ENCODE measurements at regions not wholly inside any gene's neighbourhood (a gene's known extent, or its start where the extent isn't known, plus 50 kb on each side); places are given as distances from the start of the nearest gene placed in this dataset.

DNA sequence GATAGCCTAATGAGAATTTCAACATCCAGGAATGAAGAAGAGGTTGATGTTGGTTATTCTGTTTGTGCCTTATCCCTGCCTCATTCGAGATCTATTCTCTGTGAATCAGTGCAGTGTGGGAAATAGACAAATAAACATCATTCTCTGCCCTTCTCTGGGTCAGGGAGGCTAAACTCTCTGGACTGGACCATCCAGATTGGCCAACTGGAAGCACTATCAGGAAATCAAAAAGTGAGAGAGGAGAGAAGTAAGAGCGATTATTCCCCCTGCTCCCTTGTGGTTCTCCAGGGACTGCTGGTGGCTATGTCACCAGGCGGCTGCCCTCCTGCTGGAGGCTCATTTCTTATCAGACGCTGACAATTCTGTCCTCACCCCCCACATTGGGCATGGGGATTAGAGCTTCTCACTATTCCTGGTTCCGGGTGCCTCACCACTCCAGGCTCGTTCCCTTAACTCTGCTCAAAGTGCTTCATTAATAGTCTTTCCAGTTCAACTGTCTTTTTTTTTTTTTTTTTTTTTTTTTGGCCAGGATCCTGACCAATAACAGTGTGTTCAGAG lies 201.7 kb upstream of the RREB1 start:
- peak overlapping the region; percentile 61 for H3K27ac ChIP-seq

DNA sequence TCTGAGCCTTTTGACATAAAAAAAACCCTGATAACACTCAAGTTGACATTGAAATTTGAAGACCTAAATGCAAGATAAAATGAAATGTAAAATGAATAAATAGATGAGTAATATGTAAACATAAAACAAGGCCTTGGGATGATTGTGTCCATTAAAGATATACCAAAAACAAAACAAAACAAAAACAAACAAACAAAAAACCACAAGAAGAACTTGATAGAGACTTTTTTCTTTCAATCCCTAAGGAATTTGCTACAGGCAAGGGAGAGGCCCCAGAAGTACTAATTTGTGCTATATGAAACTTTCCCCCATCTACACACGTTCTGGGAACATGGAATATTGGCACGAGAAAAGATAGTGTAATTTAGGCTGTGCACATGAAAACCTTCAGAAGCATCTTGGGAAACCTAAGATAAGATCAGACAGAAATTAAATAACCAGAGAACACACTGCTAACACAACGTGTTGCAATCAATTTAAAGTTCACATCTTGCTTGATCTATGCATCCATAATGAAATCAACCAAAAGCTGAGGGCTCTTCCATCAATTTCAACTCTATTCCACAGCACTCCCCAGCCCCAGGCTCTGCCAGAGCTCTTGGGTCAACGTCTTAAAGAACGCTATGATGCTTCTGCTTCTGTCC lies 201.1 kb upstream of the RREB1 start:
- peak overlapping the region; percentile 39; the same call in 1 of the 2 replicates for H3K27ac ChIP-seq

More for the DNA sequence above, 201.7 kb upstream of the RREB1 start:
- no peak for TF ChIP-seq ZFX (IDR thresholded peaks at IDR 0.05)
- TF ChIP-seq, protein P1, sequence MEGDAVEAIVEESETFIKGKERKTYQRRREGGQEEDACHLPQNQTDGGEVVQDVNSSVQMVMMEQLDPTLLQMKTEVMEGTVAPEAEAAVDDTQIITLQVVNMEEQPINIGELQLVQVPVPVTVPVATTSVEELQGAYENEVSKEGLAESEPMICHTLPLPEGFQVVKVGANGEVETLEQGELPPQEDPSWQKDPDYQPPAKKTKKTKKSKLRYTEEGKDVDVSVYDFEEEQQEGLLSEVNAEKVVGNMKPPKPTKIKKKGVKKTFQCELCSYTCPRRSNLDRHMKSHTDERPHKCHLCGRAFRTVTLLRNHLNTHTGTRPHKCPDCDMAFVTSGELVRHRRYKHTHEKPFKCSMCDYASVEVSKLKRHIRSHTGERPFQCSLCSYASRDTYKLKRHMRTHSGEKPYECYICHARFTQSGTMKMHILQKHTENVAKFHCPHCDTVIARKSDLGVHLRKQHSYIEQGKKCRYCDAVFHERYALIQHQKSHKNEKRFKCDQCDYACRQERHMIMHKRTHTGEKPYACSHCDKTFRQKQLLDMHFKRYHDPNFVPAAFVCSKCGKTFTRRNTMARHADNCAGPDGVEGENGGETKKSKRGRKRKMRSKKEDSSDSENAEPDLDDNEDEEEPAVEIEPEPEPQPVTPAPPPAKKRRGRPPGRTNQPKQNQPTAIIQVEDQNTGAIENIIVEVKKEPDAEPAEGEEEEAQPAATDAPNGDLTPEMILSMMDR (conservative IDR thresholded peaks at IDR 0.05): no peak

DNA sequence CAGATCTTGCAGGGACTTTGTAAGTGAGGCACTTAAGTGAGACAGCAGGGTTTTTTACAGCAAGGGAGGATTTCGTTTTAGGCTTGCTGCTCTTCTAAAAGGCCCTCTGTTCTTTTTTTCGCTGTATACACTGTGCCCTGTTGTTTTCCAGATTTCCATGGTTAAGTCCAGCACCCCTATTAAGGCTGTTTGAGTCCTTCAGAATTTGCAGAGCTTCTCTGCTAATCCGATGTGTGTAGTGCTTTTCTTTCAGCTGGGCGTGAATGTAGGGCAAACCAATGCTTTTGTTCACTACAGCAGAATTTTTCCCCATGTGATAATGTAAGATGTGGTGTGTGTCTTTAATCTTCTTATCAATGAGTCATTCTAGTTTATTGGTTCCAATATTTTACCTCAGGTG lies 200.5 kb upstream of the RREB1 start:
- peak overlapping the region; percentile 39; the same call in 1 of the 2 replicates for H3K27ac ChIP-seq
- TF ChIP-seq ZFX (IDR thresholded peaks at IDR 0.05): no peak
- TF ChIP-seq, protein P1 (conservative IDR thresholded peaks at IDR 0.05): no peak

More for the DNA sequence above, 201.1 kb upstream of the RREB1 start:
- TF ChIP-seq, protein P1 (conservative IDR thresholded peaks at IDR 0.05): no peak
- no peak for TF ChIP-seq ZFX (IDR thresholded peaks at IDR 0.05)

DNA sequence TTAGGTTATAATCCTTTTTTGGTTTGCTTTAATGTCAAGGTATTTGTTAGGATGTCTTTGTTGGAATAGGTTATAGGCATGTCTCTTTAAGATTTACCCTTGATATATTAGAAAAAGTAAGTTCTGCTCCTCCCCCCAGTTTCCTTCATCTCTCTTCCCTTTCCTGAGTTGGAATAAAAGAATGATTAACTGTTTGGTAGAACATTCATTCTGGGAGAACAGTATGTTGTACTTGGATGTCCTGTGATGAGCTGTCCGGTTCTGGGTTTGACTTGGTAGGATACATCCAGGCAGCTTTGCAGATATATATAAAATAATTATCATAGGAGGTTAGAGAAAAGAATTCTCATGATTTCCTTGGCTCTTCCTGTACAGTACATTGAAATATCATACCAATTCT lies 199.6 kb upstream of the RREB1 start:
- no peak for TF ChIP-seq ZFX (IDR thresholded peaks at IDR 0.05)
- TF ChIP-seq, protein P1 (conservative IDR thresholded peaks at IDR 0.05): no peak
- H3K27ac ChIP-seq: peak overlapping the region; percentile 14; the same call in 1 of the 2 replicates

DNA sequence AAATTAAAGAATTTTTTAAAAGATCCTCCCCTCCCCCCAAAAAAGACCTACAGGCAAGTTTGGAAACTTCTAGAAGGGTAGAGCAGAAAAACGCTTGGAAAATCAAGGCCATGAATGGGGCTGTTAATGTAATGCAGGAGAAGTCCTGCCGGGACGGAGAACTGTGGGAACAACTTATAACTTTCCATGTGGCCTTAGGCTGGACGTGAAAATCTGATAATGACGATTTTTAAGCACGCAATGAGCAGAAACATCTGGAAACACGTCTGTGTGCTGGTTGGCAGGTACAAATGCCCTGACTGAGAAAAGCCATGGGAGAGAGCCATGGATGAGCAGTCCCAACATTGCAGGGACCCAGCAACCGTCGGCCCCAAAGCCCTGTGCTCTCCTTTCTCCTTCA lies 198.7 kb upstream of the RREB1 start:
- TF ChIP-seq, protein P1 (conservative IDR thresholded peaks at IDR 0.05): no peak
- no peak for TF ChIP-seq ZFX (IDR thresholded peaks at IDR 0.05)
- H3K27ac ChIP-seq: no peak overlapping the region

DNA sequence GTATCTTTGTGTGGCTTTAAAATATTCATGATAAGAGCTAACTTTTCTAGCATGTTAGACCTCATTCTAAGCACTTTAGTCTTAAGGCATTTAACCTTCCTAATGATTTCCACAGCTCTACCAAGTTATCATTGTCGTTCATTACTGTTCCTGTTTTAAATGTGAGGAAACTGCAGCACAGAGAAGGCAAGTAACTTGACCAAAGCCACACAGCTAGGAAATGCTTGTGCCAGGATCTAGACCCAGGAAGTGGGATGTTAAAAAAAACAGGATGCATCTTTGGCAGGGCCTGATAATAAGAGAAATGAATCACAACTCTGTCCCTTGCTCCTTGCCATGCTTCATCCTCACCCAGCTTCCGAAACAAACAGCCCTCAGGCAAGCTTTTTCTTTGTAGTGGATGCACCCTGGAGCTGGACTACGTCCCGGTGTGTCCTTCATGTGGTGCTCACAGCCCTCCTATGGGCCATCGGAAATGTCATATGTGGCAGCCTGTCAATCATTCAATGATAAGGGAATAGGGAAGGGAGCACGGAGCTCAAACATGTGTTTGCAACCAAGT lies 196.9 kb upstream of the RREB1 start:
- no peak for TF ChIP-seq ZFX (IDR thresholded peaks at IDR 0.05)
- TF ChIP-seq, protein P1 (conservative IDR thresholded peaks at IDR 0.05): no peak

DNA sequence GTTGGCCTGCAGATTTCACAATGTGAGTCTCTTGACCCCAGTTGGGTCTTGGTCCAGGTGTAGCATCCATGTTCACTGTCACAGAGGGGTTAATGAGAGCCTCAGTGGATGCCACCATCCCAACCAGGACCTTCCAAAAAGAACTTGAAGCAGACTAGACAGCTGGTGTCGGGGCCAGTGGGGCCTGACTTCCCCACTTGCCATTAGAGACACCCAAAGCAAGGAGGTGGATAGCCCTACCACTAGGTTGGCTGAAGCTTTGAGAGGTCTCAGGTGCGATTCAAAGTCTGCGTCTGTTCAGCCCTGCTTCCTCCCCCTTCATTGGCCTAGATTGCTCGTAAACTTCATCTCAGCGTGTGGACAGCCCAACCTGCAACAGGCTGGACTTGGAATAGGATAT lies 196.4 kb upstream of the RREB1 start:
- H3K27ac ChIP-seq: no peak overlapping the region
- no peak for TF ChIP-seq ZFX (IDR thresholded peaks at IDR 0.05)
- TF ChIP-seq, protein P1 (conservative IDR thresholded peaks at IDR 0.05): no peak

More for the DNA sequence above, 196.9 kb upstream of the RREB1 start:
- no peak overlapping the region for H3K27ac ChIP-seq
